ELF-1 (cell line): ENCODE measurements at regions not wholly inside any gene's neighbourhood (a gene's known extent, or its start where the extent isn't known, plus 50 kb on each side); places are given as distances from the start of the nearest gene placed in this dataset.

Experiments
- DNase-seq: peaks from one replicate; pipeline ENCODE4 v3.0.0-alpha.2; 2016; ENCODE audit warnings: low read depth, low spot score

DNA sequence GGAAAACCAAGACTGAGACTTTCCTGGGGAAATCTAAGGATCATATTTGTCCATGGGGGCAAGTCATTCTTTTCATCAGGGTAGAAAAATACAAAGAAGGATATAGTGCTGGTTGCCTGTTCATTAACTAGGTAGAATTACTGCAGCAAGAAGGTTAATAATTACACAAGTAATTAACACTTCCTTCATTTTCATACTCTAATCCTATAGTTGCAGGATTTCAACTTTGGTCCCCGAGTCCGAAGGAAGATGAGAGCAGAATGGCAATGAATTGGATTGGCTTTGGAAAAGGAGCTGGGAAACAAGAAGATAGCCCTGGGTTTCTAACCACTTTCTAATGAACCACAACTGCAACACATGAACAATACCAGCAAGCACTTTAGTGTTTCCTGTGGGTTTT lies 199.2 kb upstream of the ESRRG start:
- DNase-seq, result no peak

DNA sequence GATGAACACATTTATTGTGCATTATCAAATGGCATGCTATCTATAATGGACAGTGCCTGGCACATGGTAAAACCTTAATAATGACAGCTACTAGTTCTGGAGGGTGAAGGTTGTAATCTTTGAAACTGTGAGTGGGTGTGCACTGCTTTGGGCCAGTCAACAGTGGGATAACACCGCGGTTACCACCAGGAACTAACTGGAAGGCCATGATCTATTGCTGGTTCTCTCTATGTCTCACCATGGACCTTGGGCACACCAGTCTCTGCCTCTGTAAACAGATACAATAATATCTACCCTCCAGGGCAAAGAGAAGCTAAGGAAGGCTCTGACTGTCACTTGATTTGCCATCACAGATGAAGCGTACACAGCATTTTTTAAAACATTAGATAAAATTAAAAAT lies 198.6 kb upstream of the ESRRG start:
- no peak for DNase-seq

DNA sequence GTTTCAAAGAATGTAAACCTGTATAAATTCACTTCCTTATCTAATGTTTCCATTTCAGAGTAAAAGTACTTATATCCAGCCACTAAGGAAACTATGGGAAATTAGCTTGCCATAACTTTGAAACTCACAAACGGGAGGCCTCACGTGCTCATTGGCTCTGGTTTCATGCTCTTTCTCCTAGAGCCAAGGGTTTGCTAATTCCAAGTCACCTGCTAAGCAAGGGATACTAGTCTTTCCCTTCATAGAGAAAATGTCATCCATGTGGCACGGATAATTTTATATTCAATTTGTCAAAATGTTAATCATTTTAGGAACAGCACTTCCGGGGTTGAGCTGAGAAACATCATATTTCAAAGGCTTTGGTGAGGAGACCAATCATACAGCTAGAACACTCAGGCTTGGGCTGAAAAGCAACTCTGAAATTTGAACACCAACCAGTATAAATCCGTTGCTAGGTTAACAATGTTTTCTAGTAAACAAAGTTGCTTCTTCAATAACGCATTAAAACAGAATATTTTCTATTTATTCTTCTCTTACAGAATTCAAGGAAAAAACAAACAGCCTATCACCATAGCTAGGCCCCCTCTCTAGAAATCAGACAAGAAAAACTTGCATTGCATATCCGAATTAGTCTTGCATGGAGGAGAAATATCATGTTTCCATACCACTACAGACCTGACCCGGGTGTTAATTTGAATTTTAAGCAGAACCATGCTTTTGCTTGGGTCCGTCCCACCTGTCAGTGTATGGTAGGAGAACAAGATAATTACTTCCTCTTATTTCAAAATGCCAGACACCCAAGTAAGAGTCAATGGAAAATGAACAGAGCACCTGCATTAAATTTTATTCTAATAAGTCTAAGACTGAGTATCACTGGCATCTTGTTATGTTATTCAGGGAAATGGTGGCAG lies 196.1 kb upstream of the ESRRG start:
- no peak for DNase-seq

DNA sequence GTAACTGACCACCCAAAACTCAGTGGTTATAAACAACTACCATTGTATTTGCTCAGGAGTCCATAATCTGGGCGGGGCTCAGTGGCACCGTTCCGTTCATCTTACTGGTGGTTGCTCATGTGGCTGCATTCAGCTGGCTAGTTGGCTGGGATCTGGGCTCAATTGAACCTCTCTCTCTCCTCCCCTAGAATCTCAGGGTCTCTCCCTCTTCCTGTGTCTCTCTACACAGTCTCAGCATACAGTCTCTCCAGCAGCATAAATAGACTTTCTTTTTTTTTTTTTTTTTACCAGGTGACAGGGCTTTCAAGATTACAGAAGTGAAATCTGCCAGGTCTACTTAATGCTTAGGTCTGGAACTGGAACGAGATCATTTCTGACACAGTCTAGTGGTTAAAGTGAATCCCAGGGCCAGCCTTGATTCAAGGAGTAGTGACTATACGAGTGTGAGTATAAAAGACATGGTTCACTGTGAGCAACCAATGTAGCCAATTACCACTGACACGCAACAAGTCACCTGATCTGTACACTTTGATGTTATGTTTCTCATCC lies 193.7 kb upstream of the ESRRG start:
- DNase-seq, result no peak

DNA sequence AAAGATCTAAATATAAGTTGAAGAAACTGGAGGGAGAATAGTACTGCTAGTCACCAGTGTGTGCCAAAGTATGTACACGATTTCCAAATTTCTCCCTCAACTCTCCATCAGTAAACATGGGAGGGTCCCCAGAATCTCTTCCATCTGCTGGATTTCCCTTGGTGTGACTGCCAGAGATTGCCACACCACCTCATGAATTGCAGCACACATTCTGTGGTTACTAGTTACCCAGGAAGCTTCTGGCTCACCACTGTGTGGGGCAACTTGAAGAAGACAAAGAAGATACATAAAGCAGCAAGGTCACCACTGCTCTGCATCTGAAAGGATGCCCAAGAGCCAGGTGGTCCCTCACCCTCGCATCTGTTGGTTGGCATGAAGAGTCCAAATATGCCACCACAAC lies 191.7 kb upstream of the ESRRG start:
- no peak for DNase-seq

DNA sequence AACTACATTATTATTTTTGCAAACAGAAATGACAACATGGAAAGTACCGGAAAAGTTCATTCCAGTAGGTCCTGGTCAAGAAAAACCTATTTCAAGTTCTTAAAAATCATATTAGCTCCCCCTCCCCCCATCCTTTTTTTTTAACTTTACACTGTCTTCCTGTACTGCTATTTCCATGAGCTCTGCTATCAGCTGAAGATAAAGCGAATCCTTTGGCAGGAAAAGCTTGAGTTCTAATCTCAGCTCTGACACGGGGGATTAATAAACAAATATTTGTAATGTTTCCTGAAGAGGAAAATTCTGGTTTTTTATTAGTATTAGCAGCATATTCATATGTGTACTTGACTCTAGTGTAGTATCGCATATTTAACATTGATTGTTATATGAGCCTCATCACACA lies 190.7 kb upstream of the ESRRG start:
- no peak for DNase-seq

DNA sequence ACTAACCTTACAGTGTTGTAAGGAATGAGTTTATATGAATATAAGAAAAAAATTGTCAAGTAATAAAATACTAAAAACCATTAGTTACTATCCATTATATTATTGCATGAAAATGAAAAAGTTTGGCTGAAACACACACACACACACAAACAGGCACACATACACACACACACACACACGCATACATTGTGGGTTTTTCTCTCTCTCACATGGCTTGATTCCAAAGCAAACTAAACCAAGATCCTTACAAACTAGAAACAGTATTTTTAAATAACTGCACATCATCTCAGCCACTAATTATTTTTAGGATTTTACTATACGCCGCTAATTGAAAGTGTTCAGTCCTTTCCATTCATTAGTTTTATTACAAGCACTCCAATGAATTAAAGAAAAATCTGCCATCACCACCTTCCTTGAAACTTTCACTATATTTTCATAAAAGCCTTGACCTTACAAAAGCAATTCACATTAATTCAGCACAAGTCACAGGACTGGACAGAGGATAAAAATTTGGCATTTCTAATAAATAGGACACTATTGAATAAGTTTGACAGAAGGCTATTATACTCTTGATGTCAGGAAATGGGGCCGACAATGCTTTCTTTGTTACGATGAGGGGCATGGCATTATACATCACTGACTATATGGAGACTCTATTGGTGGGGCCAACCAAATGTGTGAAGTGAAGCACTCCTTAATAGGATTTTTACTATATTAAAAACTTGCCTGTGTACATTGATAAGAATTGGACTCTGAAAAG lies 187.0 kb upstream of the ESRRG start:
- no peak for DNase-seq

DNA sequence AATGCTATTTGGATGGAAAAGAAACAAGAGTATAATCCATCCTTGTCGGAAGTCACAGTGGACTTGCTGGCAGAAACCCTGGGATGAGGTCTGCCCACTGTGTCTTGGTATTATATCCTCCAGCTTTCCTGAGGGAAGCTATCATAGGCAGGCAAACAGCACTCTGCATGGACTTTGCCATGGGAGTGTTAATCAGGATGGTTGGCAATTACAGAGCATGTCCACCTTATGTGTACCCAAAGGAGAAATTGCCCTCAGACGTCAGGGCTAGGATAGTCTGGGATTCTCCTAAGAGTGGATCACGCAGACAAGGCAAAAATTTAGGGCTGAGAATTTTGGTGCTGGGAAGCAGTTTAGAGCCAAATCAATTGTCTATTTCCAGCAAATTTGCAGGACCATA lies 184.9 kb upstream of the ESRRG start:
- no peak for DNase-seq

DNA sequence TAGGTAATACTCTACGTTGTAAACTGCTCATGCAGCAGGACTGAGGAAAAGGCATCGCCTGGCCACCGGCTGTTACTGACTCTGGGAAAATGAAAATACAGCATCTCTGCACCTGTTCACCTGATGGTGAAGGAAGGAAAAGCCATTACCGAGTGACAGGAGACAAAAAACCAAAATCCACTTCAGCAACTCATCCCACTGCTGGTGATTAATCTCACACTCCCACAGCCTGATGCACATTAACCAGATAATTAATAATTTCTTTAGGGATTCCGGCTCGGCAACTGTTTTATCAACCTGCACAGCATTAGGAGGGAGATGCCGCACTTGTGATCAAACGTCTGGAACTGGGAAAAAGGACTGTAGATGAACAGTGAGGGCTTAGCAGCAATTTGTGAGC lies 183.9 kb upstream of the ESRRG start:
- DNase-seq, result no peak

DNA sequence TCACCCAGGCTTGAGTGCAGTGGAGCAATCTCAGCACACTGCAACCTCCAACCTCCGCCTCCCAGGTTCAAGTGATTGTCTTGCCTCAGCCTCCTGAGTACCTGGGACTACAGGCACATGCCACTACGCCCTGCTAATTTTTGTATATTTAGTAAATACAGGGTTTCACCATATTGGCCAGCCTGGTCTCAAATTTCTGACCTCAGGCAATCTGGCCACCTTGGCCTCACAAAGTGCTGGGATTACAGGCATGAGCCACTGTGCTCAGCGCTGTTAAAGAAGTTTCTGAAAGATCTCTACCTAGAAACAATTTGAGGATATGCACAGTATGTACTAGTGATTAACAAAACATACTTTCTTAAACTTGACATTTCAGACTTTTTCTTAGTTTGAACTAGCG lies 182.6 kb upstream of the ESRRG start:
- DNase-seq, result peak; percentile 28

DNA sequence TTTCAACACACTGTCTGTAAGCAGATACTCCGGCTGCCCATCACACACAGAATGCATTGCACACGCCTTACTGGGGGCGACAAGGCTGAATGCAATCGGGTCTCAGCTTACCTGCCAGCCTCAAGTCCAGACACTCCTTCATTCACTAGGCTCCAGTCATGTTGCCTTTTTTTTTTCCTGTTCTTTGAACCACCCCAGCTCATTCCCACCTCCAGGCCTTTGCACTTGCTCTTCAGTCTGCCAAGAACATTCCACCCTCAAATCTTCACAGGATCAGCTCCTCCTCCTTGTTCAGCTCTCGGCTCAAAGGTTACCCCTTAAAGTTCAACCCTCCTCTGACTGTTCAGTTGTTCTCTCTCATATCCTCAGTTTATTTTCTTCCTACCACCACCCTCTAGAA lies 181.9 kb upstream of the ESRRG start:
- no peak for DNase-seq

DNA sequence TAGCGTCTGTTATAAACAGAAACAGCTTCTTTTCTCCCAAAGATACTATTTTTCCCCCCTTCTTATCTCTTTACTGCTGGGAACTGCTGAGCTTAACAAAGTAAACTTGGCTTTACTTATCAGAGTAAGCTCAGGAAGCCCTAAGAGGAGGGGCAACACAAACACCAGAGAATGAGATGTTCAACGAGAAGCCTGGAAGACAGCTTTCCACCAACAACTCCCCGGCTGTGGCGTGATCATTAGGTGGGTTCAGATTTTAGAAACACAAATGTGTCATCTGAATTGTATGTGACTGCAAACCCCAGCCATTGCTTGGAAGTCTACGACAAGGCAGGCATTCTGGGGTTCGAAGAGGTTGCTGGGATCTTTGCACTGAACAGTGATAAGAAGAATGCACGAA lies 181.2 kb upstream of the ESRRG start:
- DNase-seq, result peak; percentile 21

DNA sequence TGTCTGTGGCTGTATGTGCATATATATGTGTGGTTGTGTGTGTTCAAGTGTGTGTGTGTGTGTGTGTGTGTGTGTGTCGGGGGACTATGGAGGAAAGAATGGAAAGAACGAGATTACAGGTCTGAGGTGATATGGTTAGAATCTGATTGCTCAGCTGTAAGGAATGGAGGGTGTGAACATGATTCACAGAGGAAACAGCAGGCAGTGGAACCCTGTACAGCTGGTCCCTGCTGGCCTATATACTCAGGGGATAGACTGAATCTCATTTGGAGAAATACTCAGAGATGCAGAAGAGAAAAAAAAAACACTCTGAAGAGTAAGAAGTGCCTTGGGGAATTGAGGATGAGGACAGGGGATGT lies 180.1 kb upstream of the ESRRG start:
- no peak for DNase-seq

DNA sequence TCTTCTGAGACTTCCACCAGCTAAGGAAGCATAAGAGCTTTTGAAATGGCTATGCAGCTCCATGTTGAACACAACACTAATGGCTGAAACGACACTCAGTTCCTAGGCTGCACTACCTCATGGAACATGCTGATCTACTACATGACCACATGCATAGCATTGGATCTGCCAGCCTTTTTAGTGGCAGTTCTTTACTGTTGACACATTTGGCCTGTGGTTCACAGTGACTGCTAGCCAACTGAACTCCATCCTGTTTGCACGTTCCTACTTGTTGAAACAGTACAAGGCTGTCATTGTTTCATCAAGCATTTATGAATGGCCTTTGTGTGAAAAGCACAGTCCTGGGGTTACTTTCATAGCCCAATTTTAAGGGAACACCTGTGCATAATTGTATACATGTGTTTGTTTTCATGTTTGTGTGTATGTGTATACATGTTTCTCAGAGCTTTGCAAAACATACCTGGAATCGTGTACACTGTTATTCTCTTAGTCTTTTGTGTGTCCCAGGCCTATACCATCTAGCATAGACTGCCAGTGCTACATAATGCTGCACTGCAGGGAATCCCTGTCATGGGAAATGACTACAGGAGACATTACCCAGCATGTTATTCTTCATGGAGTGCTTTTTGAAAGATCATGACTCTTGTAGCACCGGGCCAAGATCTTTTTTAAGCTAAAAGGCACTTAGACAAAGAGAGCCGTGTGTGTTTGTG lies 179.6 kb upstream of the ESRRG start:
- no peak for DNase-seq

DNA sequence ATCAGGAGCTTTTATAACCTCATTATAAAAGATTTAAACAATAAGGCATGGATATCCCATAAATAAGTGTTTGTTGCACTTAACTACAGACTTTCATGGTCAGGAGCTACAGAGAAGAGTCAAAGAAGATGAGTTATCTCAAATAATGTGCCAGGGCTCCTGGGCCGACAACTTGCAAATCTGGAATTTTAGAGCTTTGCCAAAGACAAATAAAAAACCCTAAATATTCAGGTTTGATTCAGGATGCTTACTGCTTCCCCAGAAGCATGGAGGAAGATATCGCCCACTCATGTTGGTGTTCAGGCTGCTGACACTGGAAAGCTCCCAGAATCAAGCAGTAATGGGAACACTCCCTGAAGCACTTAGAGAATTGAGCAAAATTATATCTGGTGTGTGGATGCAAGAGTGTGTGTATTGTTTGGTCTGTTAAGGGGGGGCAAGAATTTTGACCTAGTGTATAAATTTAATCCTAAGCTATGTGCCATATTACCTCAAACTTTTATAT lies 176.9 kb upstream of the ESRRG start:
- no peak for DNase-seq

DNA sequence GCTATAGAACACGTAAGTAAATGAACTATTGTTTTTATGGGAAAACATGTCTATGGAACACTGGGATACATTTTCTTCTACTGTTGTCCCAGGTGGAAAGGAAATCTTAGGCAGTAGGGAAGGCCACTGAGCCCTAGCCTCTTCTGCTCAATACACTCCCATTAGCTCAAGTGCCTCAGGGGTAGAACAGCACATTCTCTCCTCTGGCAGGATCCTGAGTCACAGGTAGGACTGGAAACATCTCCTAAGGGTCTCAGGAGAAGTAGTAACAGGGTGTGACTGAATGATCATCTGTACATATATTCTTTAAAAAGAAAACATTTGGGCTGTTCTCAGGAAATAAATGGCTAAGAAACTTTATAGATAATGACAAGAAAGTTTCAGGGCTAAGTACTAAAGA lies 175.6 kb upstream of the ESRRG start:
- DNase-seq, result peak; percentile 15

DNA sequence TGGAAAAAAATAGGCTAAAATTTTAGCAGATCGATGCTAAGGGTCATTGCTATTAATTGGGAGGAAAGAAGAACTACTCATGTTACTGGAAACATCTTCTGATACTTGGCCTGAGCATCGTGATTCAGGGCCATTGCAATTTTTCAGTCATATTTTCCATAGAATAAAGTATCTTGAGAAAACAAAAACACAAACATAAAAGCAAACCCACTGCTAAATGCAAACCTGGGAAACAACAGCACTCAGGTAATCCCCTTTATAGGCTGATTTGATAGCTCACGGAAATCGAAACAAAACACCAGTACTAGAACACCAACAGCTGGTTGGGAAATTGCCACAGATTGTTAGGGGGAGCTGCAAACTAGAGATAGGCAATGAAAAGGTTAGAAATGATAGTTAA lies 172.9 kb upstream of the ESRRG start:
- DNase-seq, result no peak

DNA sequence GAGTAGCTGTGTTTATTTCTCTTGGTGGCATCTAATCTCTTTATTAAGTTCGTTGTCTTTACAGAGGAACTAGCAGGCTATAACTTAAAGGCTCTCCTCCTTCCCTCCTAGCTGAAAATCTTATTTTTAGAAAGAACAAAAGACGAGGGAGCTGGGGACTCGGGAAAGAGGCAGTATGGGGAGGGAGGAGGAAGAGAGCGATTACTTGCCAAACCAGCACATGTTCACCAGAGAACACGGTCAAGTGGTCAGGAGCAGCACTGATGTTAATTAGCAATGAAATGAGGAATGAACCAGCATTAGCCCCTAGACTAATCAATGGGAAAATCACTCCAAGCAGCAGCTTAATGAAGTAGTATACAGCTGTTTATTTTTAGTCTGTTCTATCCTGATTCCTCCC lies 171.3 kb upstream of the ESRRG start:
- no peak for DNase-seq

DNA sequence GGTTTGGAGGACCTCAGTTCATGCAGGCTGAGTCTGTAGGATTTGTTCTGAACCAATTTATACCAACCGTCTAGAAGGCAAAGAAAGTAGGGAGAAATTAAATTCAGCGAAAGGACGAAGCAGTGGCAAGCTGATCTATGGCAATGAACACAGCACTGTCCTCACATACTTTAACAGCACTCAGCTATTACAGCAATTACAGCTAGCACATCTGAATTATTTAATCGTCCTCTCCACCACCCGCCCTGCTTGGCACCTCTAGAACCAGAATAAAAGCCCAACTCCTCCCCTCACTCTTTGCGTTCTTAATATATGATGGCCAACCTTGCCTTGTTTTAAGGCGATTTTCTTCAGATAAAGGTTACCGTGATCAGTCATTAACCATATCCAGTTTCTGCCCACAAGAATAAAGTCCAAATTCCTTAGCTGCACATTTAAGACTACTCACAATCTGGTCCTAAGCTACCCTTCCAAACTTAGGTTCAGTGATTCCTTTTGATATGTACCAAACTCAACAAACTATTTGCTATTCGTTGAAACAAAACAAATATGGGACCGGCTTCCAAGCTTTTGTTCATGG lies 169.4 kb upstream of the ESRRG start:
- DNase-seq, result no peak

DNA sequence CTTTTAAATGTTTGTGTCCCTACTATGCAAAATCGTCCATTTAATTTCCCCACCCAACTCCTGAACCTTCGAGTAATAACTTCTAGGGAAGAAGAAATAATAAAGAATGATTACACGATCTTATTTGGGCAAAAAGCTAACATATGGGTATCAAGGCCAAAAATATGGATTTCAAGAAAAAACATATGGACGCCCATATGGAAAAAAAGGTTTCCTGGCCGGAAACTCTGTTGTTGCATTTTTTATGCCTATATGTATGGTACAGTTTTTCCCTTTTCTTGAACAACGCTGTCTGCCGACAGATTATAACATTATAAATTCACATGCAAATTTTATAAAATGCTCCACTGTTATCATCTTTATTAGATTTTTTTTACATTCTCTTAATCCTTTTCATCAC lies 167.6 kb upstream of the ESRRG start:
- DNase-seq, result no peak

DNA sequence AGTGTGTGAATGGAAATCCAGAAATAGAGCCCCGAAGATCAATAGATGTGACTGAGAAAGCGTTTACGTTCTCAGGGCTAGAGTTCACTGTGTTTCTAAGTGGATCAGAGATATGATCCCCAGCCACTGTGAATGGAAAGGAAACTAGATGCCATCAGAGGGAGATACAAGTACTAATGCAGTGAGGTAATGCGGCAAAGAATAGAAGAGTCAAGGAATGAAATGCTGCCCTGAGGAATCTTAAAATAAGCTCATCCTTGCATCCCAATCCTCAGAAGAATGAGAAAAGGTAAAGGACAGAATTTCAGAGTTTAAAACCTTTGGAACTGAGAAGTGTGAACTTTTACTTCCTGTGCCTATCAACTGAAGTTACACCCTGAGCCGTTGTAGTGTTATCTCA lies 165.5 kb upstream of the ESRRG start:
- DNase-seq, result no peak

DNA sequence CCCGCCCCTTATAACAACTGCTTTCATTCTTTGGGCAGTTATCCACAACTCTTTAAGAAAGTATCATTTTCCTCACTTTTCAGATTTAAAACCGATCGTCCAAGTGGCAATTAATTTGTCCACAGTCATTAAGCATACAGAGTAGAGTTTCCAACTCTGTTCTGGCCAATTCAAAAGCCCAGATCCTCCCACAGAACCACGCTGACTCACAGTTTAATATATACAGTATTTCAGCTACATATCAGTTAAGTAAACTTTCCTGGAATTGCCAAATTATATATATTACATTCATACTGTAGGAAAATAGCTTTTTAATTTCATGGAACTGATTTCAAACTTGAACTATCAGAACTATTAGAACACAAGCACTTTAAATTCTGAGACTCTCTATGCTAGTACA lies 163.8 kb upstream of the ESRRG start:
- DNase-seq, result no peak
